ENCODE measurements at regions not wholly inside any gene's neighbourhood (a gene's known extent, or its start where the extent isn't known, plus 50 kb on each side); places are given as distances from the start of the nearest gene placed in this dataset.
"Not testable (repeated sequence)": the region's sequence is repeated elsewhere in the genome, so short reads cannot be mapped to it uniquely, and the experiment has no call there.

DNA sequence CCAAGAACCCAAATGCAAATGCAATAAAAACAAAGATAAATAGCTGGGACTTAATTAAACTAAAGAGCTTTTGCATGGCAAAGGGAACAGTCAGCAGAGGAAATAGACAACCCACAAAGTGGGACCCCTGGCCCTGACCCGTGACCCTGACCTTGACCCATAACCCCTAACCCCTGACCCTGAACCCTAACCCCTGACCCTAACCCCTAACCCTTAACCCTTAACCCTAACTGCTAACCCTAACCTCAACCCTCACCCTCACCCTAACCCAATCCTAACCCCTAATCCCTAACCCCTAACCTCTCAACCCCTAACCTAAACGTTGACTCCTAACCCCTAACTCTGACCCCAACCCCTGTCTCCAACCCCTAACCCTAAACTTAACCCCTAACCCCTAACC is 284.9 kb downstream of the CCDC74A start:
- TF ChIP-seq CTCF, POLR2A (IDR thresholded peaks at IDR 0.05): not testable (repeated sequence)
